ENCODE measurements at regions not wholly inside any gene's neighbourhood (a gene's known extent, or its start where the extent isn't known, plus 50 kb on each side); places are given as distances from the start of the nearest gene placed in this dataset.

GRCh38 chr21:16863362-16863905 lies 649.4 kb upstream of the CXADR start:
- no peak for TF ChIP-seq POLR2AphosphoS5 (IDR thresholded peaks at IDR 0.05)
- 87% methylated on average over 1 of the region's 1 CpG for WGBS
- no peaks in the 10 kb centered on the region for H3K9me3 ChIP-seq
- no peaks in the 10 kb centered on the region for H3K36me3 ChIP-seq
- no peak for DNase-seq (ENCODE audit: low spot score)
- H3K4me1 ChIP-seq (replicated peaks), result no peaks in the 10 kb centered on the region
- no peak overlapping the region for H3K27ac ChIP-seq
- H3K4me3 ChIP-seq, result no peak overlapping the region
- intact Hi-C loops (cut with DNase I), result no loop called here
- H3K27me3 ChIP-seq (replicated peaks; ENCODE audit: insufficient read depth), result no peaks in the 10 kb centered on the region

GRCh38 chr21:16863908-16864307 lies 648.9 kb upstream of the CXADR start:
- no peak for DNase-seq (ENCODE audit: low spot score)
- H3K27me3 ChIP-seq (replicated peaks; ENCODE audit: insufficient read depth), result no peaks in the 10 kb centered on the region

GRCh38 chr21:16865632-16866031 lies 647.2 kb upstream of the CXADR start:
- TF ChIP-seq POLR2AphosphoS5 (IDR thresholded peaks at IDR 0.05) (no peak), POLR2A (IDR thresholded peaks at IDR 0.05) (no peak), CTCF (IDR thresholded peaks at IDR 0.05) (no peak)
- no peaks in the 10 kb centered on the region for H3K9me3 ChIP-seq
- no peak for DNase-seq (ENCODE audit: low spot score)
- no peak overlapping the region for H3K4me3 ChIP-seq
- H3K27ac ChIP-seq, result no peak overlapping the region
- intact Hi-C loops (cut with DNase I), result no loop called here
- H3K4me1 ChIP-seq (replicated peaks), result no peaks in the 10 kb centered on the region
- H3K27me3 ChIP-seq (replicated peaks; ENCODE audit: insufficient read depth), result no peaks in the 10 kb centered on the region
- no peaks in the 10 kb centered on the region for H3K36me3 ChIP-seq

More at GRCh38 chr21:16863908-16864307, 648.9 kb upstream of the CXADR start:
- 85% methylated on average over 4 of the region's 4 CpGs for WGBS
- H3K4me1 ChIP-seq (replicated peaks), result no peaks in the 10 kb centered on the region
- no peak overlapping the region for H3K27ac ChIP-seq
- TF ChIP-seq CTCF (IDR thresholded peaks at IDR 0.05) (no peak), POLR2AphosphoS5 (IDR thresholded peaks at IDR 0.05) (no peak)
- no peak overlapping the region for H3K4me3 ChIP-seq
- no peaks in the 10 kb centered on the region for H3K36me3 ChIP-seq
- H3K9me3 ChIP-seq, result no peaks in the 10 kb centered on the region
- intact Hi-C loops (cut with DNase I), result no loop called here

- Histone ChIP-seq H3K9me3 (no peaks in the 10 kb centered on the region), H3K27me3 (replicated peaks; ENCODE audit: insufficient read depth) (no peaks in the 10 kb centered on the region), H3K36me3 (no peaks in the 10 kb centered on the region), H3K27ac (no peak overlapping the region), H3K4me3 (no peak overlapping the region), H3K4me1 (replicated peaks) (no peaks in the 10 kb centered on the region)
- WGBS, result 96% methylated on average over 4 of the region's 4 CpGs
- intact Hi-C loops (cut with DNase I), result no loop called here
- DNase-seq (ENCODE audit: low spot score), result no peak
- TF ChIP-seq POLR2A (IDR thresholded peaks at IDR 0.05), result no peak
- TF ChIP-seq CTCF (IDR thresholded peaks at IDR 0.05), result no peak
- no peak for TF ChIP-seq POLR2AphosphoS5 (IDR thresholded peaks at IDR 0.05)
These were observed 646.0 kb upstream of the CXADR start for GRCh38 chr21:16866851-16867250.

GRCh38 chr21:16870103-16870502 lies 642.7 kb upstream of the CXADR start:
- no peak for DNase-seq (ENCODE audit: low spot score)
- no peak overlapping the region for H3K27ac ChIP-seq
- WGBS, result 89% methylated on average over 1 of the region's 1 CpG
- H3K4me3 ChIP-seq, result no peak overlapping the region
- no peaks in the 10 kb centered on the region for H3K27me3 ChIP-seq (replicated peaks; ENCODE audit: insufficient read depth)
- intact Hi-C loops (cut with DNase I), result no loop called here
- H3K36me3 ChIP-seq, result no peaks in the 10 kb centered on the region
- no peaks in the 10 kb centered on the region for H3K9me3 ChIP-seq
- TF ChIP-seq CTCF (IDR thresholded peaks at IDR 0.05) (no peak), POLR2A (IDR thresholded peaks at IDR 0.05) (no peak), POLR2AphosphoS5 (IDR thresholded peaks at IDR 0.05) (no peak)
- H3K4me1 ChIP-seq (replicated peaks), result no peaks in the 10 kb centered on the region

All from prostate gland (tissue), 2 donors.